ENCODE measurements at regions not wholly inside any gene's neighbourhood (a gene's known extent, or its start where the extent isn't known, plus 50 kb on each side); places are given as distances from the start of the nearest gene placed in this dataset.
"Not testable (repeated sequence)": the region's sequence is repeated elsewhere in the genome, so short reads cannot be mapped to it uniquely, and the experiment has no call there.

DNA sequence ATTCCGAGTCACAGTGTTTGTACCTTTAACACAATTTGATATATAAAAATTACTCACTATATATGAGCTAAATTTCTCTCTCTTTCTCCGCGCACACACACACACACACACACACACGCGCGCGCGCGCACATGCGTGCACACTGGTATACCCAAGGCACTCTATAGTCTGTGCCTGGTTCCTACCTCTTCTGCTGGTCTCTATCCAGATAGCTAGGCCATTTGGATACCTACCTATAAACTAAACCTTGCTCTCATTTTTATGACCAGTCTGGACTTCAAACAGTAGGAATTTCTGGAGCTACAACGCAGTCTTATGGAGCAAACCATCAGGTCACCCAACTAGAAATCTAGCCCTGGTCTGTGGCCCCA is 97.1 kb upstream of the MAGI3 start:
- DNase-seq: no peak
- no peaks in the 10 kb centered on the region for H3K36me3 ChIP-seq (replicated peaks)
- in situ Hi-C loops (cut with HindIII; ENCODE audit: low pct_ligation_motif_present, low sequenced_read_pairs): no loop called here
- TF ChIP-seq, protein P1, sequence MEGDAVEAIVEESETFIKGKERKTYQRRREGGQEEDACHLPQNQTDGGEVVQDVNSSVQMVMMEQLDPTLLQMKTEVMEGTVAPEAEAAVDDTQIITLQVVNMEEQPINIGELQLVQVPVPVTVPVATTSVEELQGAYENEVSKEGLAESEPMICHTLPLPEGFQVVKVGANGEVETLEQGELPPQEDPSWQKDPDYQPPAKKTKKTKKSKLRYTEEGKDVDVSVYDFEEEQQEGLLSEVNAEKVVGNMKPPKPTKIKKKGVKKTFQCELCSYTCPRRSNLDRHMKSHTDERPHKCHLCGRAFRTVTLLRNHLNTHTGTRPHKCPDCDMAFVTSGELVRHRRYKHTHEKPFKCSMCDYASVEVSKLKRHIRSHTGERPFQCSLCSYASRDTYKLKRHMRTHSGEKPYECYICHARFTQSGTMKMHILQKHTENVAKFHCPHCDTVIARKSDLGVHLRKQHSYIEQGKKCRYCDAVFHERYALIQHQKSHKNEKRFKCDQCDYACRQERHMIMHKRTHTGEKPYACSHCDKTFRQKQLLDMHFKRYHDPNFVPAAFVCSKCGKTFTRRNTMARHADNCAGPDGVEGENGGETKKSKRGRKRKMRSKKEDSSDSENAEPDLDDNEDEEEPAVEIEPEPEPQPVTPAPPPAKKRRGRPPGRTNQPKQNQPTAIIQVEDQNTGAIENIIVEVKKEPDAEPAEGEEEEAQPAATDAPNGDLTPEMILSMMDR (IDR thresholded peaks at IDR 0.05; ENCODE audit: low read depth, low read length, missing control alignments): no peak
- peaks cover 2% of the 10 kb centered on the region for H3K27me3 ChIP-seq (replicated peaks)
- no peak overlapping the region for H3K27ac ChIP-seq
- no peak overlapping the region for H3K4me3 ChIP-seq (ENCODE audit: low read depth, low read length)

- no peak overlapping the region for H3K27ac ChIP-seq
- no peaks in the 10 kb centered on the region for H3K36me3 ChIP-seq (replicated peaks)
- no peak for DNase-seq
- in situ Hi-C loops (cut with HindIII; ENCODE audit: low pct_ligation_motif_present, low sequenced_read_pairs): no loop called here
- H3K4me3 ChIP-seq (ENCODE audit: low read depth, low read length): no peak overlapping the region
- TF ChIP-seq, protein P1 (IDR thresholded peaks at IDR 0.05; ENCODE audit: low read depth, low read length, missing control alignments): no peak
- no peaks in the 10 kb centered on the region for H3K27me3 ChIP-seq (replicated peaks)
These were observed 92.6 kb upstream of the MAGI3 start for GRCh38 chr1:113297749-113298148.

DNA sequence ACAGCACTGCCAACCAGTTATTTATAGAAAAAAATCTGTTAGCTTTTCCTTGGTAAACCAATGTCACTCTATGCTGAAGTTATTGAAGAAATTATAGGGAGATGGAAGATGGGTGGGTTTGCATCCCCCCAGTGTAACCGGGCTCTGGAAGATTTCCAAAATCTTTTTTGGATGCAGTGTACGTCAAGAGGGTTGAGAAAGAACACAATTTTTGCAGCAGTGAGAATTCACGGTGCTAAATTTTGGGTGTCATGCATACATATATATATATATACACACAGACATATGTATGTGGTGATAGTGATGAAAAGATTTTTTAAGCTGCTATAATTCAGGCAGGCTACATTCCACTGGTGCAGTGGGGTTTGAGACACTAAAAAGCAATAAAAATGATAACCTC is 91.4 kb upstream of the MAGI3 start:
- in situ Hi-C loops (cut with HindIII; ENCODE audit: low pct_ligation_motif_present, low sequenced_read_pairs): no loop called here
- no peak overlapping the region for H3K4me3 ChIP-seq (ENCODE audit: low read depth, low read length)
- no peak for DNase-seq
- H3K27ac ChIP-seq: no peak overlapping the region
- H3K27me3 ChIP-seq (replicated peaks): no peaks in the 10 kb centered on the region
- TF ChIP-seq, protein P1 (IDR thresholded peaks at IDR 0.05; ENCODE audit: low read depth, low read length, missing control alignments): no peak
- no peaks in the 10 kb centered on the region for H3K36me3 ChIP-seq (replicated peaks)

- Histone ChIP-seq H3K27me3 (replicated peaks) (no peaks in the 10 kb centered on the region), H3K36me3 (replicated peaks) (no peaks in the 10 kb centered on the region), H3K4me3 (ENCODE audit: low read depth, low read length) (no peak overlapping the region), H3K27ac (no peak overlapping the region)
- TF ChIP-seq, protein P1 (IDR thresholded peaks at IDR 0.05; ENCODE audit: low read depth, low read length, missing control alignments): no peak
- no peak for DNase-seq
- in situ Hi-C loops (cut with HindIII; ENCODE audit: low pct_ligation_motif_present, low sequenced_read_pairs): no loop called here
These were observed 87.7 kb upstream of the MAGI3 start for GRCh38 chr1:113302636-113303035.

GRCh38 chr1:113303267-113303666 is 87.0 kb upstream of the MAGI3 start:
- no peaks in the 10 kb centered on the region for H3K36me3 ChIP-seq (replicated peaks)
- in situ Hi-C loops (cut with HindIII; ENCODE audit: low pct_ligation_motif_present, low sequenced_read_pairs): no loop called here
- H3K27me3 ChIP-seq (replicated peaks): no peaks in the 10 kb centered on the region
- no peak for DNase-seq
- TF ChIP-seq, protein P1 (IDR thresholded peaks at IDR 0.05; ENCODE audit: low read depth, low read length, missing control alignments): no peak
- H3K27ac ChIP-seq: no peak overlapping the region
- no peak overlapping the region for H3K4me3 ChIP-seq (ENCODE audit: low read depth, low read length)

GRCh38 chr1:113305029-113305428 is 85.3 kb upstream of the MAGI3 start:
- DNase-seq; H3K27ac ChIP-seq; H3K36me3 ChIP-seq (replicated peaks); H3K4me3 ChIP-seq (ENCODE audit: low read depth, low read length); H3K27me3 ChIP-seq (replicated peaks); in situ Hi-C loops (cut with HindIII; ENCODE audit: low pct_ligation_motif_present, low sequenced_read_pairs): not testable (repeated sequence)

All from brain microvascular endothelial cell (primary cell).